ENCODE measurements at regions not wholly inside any gene's neighbourhood (a gene's known extent, or its start where the extent isn't known, plus 50 kb on each side); places are given as distances from the start of the nearest gene placed in this dataset.

DNA sequence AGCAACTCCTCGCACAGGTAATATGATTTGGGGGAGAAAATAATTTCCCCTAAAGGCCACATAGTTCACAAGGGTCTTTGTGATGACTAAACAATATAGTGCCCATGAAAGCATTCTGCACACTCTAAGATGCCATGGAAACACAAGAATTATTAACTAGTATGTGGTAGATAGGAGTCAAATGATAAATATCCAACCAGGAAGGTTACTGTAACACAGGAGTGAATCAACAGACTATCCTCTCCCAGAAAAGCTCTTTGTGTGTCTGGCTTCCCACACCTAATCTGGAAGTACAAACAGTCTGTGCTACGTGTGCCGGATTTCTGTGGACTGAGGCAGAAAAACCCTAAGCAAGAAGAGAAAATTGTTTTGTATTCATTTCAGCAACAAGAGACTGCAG is 70.0 kb downstream of the OTP start:
- TF ChIP-seq EZH2phosphoT487 (IDR thresholded peaks at IDR 0.05; ENCODE audit: insufficient read depth, low read depth) (no peak), EZH2 (IDR thresholded peaks at IDR 0.05; ENCODE audit: insufficient read depth, poor library complexity, severe bottlenecking) (no peak)

Measured in GM23248 (cell line).